ENCODE measurements at regions not wholly inside any gene's neighbourhood (a gene's known extent, or its start where the extent isn't known, plus 50 kb on each side); places are given as distances from the start of the nearest gene placed in this dataset.

DNA sequence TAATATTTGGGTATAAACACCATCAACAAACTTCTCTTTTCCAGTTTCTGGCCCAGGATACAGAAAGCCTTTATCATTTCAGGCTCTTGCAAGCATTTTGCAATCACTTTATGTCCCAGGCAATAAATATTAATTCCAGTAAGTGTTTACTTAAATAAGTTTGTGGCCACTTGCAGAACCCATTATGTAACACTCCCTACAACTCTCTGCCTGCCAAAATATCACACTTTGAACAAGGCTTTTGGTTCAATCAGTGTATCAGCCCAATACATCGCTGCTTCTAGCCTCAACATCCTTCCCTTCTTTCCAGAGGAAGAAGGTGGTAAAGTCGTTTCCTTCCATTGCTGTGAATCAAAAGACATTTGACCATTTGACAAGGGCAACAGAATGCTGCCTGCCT lies 203.0 kb upstream of the USP25 start:
- no peak for DNase-seq (ENCODE audit: low read depth in 2 of 2)

DNA sequence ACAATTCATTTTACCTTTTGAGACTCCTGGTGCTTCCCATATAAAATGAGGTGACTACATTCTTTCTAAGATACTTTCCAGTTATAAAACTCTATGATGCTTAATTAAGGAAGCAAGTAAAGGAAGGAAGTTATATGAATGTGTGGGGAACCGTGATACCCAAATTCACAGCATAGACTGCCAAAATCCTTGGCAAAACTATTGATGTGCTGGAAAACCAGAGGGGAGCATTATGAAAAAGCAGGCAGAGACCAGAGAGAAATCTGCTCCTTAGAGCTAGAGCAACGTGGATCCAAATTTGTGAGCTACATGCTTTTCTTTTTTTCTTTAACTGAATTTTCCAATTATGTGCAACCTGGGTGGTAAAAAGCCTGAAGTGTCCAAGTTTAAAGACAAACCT lies 201.4 kb upstream of the USP25 start:
- DNase-seq (ENCODE audit: low read depth in 2 of 2) = no peak

DNA sequence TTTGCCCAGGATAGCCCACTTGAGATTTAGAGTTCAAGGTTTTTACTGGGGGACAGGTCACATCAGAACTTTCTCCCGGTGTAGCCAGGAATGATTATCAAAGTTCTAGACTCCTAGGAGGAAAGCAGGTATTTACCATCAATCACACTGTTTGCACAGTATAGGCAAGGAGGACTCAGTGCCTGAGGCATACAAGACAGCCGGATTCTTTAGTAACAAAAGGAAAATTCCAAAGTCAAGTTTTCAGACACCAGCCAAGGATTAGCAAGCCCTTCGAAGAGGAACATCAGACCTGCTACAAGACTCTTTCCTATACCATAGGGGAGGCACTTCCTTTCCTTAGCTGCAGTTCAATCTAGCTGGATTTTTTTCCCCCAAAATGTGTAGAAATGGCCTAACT lies 197.8 kb upstream of the USP25 start:
- no peak for DNase-seq (ENCODE audit: low read depth in 2 of 2)

DNA sequence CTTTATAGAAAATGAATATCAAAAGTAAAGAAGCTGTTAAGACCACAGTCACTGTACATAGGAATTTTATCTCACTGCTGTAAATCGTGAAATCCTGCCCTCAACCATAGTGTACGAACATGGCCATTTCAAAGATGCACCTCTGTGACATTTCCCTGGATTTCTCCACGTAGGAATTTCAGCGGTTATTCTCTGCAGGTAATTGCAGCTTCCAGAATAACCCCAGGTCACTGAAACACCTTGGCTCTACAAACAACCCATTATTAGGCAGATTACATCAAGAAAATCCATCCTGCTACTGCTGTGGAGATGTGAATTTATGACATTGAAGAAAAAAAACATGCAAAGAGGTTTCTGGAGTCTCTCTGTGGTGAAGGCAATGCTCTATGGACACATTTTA lies 196.2 kb upstream of the USP25 start:
- no peak for DNase-seq (ENCODE audit: low read depth in 2 of 2)

DNA sequence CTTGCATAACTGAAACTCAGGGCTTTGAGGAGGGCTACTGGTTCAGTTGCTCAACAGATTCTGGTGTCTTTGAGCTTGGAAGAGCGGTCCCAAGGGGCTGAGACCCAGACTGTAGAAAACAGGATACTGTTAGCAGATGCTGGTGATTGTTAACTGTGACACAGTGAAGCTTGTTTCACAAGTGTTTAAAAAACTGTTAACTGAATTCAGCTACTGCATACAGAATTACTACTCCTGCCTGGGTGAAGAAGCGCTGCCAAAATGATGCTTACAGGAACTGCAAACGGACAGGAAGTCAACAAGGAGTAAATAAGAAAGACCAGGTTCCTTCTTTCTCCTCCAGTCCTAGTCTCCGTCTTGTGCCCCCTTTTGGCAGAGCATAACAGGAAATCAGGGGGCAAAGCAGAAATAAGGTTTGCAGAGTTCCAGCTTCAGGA lies 195.3 kb upstream of the USP25 start:
- no peak for DNase-seq (ENCODE audit: low read depth in 2 of 2)

DNA sequence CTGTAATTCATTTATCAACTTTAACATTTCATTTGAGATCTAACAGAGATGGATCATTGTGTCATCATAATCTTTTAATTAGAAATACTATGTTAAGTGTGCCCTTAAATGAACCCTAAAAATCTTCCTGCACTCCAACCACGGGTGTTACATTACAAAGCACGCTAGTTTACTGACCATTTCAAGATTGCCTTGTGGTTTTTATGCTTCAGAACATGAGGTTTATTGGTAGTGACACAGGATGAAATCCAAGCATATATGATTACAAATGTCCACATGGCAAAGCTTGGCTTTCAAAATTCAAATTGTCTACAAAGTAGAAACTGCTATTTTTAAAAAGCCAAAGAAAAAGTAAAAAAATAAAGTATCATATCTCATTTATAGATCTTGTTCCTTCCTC lies 190.4 kb upstream of the USP25 start:
- DNase-seq (ENCODE audit: low read depth in 2 of 2) = no peak

DNA sequence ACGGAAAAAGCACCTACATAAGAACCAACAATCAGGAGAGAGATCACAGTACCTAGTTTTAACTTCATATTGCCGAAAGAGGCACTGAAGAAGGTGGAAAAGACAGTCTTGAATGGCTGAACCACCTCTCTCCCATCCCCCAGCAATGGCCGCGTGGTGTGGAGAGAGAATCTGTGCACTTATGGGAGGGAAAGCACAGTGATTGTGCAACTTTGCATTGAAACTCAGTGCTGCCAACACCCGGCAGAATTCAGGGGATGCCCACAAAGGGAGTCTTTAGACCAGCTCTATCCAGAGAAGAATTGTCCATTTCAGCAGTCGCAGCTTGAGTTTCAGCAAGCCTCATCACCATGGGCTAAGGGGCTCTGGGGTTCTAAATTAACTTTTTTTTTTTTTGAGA lies 186.3 kb upstream of the USP25 start:
- DNase-seq (ENCODE audit: low read depth in 2 of 2) = no peak

DNA sequence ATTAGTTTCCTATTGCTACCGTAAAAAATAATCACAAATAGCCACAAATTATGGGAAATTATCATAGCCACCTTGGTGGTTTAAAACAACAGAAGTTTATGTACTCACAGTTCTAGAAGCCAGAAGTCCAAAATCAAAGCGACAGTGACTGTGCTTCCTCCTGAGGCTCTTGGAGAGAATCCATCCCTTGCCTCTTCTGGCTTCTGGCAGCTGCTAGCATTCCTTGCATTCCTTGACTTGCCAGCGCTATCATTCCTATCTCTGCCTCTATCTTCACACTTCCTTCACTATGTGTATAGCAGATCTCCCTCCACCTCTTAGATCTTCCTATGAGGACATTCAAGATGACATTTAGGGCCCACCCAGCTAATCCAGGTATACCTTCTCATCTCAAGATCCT lies 180.1 kb upstream of the USP25 start:
- DNase-seq (ENCODE audit: low read depth in 2 of 2) = peak; percentile 6 to 11

DNA sequence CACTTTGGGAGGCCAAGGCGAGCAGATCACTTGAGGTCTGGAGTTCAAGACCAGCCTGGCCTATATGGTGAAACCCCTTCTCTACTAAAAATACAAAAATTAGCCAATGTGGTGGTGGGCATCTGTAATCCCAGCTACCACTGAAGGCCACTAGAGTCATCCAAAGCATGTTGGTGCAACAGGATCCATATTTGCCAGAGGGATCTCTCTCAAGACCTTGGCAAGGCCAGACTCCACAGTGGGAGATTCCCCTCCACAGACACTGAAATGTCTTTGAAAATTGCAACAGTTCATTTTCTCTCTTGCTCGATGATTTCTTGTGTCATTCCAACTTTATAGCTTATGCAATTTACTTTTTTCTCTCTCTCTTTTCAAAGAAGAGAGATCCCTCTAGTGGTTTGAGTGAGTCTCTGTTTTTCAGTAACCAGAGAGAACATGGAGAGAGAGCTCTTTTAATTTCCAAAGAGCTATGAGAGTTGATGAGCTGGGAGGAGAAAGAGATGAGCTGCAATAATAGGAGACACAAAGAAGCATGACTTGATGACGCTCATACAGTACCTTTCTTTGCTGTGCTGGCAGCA lies 176.8 kb upstream of the USP25 start:
- no peak for DNase-seq (ENCODE audit: low read depth in 2 of 2)

DNA sequence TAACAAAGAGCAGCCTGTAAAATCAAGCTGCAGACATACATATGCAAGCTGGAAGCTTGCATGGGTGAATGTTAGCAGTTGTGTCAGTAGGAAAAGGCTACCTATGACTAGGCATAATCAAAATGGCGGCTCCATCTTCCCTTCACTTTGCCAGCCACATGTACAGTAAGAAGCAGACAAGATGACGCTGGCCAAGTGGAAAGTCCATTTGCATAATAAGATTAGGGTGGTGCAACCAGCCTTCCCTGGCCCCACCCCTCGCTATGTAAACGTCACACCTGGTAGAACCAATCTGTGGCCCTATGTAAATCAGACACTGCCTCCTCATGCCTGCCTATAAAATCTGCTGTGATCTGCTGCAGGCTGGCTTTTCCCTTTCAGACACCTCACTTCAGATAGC lies 171.9 kb upstream of the USP25 start:
- DNase-seq (ENCODE audit: low read depth in 2 of 2) = no peak

DNA sequence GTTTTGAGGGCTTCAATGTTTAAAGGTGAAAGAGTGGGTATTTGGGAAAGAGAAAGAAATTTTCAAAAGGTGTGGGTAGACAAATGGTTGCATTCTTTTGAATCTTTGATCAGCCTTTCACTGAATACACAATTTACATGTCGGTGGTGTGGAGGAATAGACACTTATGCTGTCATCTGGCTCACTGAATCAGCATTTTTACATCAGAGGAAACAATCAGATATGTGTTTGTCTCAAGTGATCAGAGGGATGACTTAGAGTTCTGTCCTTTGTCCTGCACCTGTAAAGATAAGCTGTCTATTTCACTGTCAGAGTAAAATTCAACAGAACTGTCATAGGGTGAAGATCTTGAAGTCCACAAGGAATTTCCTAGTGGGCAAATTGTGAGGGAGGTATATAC lies 170.9 kb upstream of the USP25 start:
- DNase-seq (ENCODE audit: low read depth in 2 of 2) = no peak

DNA sequence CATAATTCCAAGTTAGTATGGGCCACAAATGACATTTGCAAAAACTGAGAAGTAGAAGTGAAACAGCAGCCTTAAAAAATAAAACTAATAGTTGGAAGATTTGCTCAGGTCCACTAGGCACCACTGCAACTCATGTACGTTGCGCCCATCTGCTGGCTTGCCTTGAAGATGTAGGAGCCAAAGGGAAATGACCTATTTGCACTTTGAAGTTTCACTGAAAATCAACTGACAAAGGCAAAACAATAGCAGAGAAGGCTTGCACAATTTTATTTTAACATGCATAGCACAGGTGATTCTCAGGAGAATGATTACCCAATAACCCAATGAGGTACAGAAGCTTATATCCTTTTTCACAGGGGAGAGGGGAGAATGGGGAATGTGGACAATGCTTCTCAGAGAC lies 170.1 kb upstream of the USP25 start:
- DNase-seq (ENCODE audit: low read depth in 2 of 2) = no peak

DNA sequence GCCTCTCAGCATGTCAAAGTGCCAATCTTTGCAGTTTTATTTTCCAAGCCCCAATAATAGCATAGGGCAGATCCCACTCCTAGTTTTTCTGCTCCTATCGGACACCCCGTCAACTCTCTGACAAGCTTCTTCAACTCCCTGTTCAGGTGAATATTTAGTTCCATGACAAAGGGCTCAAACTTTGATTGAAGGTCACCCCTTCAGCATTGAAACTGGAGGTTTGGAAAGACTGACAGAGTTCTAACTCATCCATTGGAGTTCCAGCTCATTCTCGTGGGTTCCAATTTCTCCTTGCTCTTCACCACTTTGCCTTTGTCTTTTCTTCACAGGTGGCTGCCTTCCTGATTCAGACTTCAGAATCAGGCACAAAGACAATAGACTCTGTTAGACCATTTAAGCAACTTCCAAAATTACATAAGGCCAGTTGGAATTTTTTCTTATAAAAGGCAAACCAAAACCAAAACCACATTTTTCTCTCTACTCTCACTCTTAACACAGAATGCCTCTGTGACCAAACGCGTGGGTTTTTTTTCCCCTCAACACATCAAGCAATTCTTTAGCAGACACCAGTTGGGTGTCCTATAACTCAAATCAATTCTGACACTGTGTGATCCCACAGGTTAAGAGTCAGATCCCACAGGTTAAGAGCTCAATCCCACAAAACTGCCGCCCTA lies 169.3 kb upstream of the USP25 start:
- no peak for DNase-seq (ENCODE audit: low read depth in 2 of 2)

DNA sequence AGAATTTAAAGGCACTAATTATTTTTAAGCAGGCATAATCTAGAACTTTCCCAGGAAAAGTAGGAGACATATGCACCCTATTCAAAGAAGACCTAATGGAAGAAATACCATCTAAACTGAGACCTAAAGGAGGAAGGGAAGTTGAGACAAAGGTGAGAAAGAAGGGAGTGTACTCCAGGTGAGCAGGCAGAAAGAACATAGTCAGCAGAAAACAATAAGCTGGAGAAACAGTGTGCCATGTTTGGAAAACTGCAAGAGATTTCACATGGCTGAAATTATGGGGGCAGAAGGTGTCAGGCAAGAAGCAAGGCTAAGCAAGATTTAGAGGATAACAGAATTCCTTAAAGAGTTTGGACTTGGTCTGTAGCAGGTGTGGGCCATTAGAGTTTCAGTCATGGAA lies 167.0 kb upstream of the USP25 start:
- DNase-seq (ENCODE audit: low read depth in 2 of 2) = no peak

DNA sequence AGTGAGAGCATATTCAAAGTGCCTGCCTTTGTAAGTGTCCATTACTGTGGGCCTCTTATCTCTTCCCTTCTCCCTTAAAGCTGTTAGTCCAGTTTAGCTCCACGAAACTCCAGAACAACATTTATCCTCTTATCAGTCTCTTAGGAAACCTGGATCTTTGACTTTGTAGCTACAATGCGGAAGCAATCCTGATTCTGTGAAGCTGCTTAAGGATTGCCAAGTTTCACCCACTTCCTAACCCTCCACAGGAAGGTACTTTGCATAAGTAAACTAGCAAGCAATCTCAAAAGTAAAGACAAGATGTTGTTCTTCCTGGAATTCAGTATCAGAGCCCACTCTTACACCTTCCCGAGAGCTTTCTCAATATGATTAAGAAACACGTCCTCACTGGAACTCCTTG lies 164.9 kb upstream of the USP25 start:
- DNase-seq (ENCODE audit: low read depth in 2 of 2) = no peak

DNA sequence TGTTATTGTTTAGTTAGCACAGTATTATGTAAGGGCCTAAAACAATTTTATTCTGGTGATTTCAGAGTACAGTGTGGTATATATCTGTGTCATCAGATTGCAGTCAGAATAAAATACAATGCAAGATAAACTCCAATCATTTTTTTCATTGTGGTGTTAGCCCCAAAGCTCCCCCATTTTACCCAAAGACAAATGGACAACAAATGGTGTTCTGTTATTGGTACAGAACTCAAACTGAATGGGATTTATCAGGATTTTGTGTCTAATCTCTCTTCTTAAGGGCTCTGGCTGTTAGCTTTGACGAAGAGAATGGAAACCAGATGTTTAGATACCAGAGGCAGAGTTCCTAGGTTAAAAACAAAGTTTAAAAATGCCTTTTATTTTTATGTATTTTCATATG lies 163.1 kb upstream of the USP25 start:
- no peak for DNase-seq (ENCODE audit: low read depth in 2 of 2)

DNA sequence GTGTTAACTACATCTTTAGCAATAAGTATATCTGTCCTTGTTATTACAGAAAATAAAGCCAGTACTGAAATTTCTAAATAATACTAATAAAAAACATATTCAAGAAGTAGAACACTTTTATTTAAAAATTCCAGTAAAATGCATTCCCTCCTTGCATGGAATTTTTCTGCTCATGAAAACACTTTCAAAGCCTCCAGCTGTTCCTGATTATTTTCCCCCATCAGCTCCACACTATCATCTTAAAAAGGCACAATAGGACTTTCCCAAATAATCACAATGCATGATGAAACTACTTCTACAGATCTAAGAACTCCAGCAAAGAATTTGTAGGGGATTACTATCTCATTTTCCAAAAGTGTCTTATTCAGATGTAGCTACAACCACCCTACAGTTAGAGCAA lies 162.6 kb upstream of the USP25 start:
- no peak for DNase-seq (ENCODE audit: low read depth in 2 of 2)

DNA sequence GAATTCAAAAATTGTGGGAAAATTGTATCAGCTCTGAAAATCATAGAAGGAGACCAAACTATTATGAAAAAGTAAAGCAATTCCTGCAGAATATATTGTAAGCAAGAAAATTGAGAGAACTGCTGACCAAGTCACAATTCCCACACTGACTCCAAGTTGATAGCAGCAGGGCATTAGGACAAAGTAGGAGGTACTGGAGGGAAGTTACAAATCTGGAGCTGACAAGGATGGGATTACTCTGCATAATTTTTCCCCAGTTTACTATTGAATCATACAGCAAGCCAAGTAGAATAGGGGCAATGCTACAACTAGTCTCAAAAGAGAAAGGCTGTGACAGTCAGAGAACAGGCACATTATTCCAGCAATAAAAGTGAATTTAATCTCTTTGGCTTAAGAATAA lies 161.3 kb upstream of the USP25 start:
- no peak for DNase-seq (ENCODE audit: low read depth in 2 of 2)

DNA sequence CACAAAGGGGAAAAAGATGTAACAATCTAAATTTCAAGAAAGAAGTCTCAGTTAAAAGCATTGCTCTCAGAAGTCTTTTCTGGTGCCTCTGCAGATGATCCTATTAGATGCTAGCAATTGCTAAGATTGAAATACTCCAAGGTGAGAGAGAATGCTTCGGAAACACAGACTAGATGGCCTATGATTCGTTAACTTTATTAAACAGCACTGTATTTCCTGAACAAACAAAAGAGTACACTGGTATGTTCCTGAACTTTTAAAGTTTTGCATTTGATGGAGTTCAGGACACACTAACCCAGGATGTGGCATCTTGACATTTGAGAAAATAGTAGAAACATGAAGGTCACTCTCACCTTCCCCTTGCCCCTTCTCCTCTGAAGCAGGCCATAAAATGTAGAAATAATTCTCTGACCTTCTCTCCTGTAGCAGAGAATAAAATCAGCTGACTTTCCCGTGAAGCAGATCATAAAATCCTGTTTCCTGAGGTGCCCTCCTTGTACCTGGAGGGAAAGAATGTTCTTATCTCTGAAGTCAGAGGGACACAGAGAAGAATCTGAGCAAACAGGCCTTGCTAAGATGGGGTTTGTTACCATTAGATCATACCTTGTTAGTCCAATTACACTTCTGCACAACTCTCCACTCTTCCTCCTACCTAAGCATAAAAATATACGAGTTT lies 142.9 kb upstream of the USP25 start:
- no peak for DNase-seq (ENCODE audit: low read depth in 2 of 2)

DNA sequence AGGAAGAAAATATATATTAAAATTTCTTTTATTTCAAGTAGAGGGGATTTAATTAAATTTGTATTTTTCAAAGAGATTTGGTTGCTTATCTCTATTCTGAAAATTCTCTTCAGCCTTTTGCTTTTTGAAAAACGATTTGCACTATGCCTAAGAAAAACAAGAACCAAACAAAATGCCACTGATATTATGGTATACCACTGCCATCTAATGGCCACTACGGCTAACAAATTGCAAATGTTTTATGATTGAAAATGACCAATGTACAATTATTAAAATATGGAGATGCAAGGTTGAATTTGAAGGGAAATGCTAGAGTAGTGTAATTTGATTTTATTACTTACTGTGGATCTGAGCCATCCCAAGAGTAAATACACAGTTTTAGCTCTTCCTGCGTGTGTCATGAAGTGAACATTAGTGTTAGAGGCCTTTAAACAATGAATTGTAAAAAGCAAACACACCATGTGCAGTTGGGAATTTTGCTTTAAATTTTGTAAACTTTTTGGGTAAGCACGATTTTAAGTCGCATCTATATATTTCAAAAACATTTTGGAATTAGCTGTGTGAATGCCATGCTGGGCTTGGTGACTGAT lies 137.4 kb upstream of the USP25 start:
- DNase-seq (ENCODE audit: low read depth in 2 of 2) = no peak

DNA sequence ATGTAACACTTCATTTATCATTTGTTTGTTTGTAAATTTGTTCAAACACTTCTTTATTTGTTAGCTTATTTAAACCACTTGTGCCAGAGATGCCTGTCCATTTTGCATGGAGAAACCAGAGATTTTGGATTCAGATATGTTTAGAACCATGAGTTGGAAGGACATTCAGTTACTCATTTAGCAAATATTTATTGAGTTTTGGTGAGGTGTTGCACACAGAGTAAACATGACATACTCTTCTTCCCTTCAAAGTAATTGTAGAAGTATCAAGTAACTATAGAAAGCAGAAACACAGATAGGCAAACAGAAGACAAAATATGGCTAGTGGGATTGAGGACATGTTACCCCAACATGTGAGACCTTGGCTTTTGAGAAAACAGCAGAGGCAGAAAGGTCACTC lies 136.8 kb upstream of the USP25 start:
- no peak for DNase-seq (ENCODE audit: low read depth in 2 of 2)

DNA sequence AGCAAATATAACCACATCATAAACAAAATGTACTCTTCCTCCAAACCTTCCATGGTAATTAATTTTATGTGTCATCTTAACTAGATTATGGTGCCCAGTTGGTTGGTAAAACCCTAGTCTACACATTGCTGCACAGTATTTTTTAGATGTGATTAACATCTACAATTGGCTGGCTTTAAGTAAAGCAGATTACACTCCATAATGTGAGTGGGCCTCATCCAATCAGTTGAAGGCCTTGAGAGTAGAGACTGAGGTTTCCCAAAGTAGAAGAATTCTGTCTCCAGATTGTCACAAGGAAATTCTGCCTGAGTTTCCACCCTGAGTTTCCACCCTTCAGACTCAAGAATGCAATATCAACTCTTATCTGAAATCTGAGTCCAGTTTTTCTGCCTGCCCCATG lies 128.4 kb upstream of the USP25 start:
- no peak for DNase-seq (ENCODE audit: low read depth in 2 of 2)

DNA sequence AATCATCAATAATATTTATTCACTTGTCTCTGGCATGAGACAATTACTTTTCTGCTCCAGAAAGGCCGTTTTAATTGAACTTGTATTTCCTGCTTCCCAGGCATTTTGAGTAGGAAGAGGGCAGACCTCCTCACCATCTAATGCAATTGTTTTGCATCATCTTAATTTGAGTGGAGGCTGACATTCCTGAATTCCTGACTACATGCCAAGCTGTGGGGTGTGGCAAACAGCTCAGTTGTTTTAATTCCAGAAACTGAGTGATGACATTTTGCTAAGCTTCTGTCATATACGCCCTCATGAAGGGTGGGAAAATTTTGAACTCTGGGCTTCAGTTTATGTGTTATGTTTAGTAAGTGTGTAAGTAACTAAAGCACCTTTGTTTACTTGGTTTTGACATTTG lies 125.4 kb upstream of the USP25 start:
- peak; percentile 46 to 50 for DNase-seq (ENCODE audit: low read depth in 2 of 2)

All from fibroblast of skin of left biceps (primary cell).